ENCODE measurements at regions not wholly inside any gene's neighbourhood (a gene's known extent, or its start where the extent isn't known, plus 50 kb on each side); places are given as distances from the start of the nearest gene placed in this dataset.
"Not testable (repeated sequence)": the region's sequence is repeated elsewhere in the genome, so short reads cannot be mapped to it uniquely, and the experiment has no call there.

DNA sequence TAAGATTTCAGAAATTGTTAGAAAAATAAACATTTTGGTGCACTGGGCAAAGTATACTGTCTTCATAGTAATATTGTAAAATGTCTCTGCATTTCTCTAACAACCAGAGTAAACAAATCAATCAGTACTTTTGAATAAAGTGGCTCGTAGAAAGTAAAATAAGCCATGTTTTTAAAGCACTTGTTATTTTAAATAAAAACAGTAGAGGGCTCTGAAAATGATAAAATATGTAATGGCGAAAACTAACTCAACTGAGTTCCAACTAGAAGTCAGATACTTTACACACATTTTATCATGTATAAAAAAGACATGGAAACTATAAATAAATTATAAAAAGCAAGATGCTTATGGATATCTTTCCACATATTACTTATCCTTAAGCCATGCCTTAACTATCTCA lies 1134.4 kb downstream of the PDHA2 start:
- no peak for DNase-seq (ENCODE audit: low read depth)

DNA sequence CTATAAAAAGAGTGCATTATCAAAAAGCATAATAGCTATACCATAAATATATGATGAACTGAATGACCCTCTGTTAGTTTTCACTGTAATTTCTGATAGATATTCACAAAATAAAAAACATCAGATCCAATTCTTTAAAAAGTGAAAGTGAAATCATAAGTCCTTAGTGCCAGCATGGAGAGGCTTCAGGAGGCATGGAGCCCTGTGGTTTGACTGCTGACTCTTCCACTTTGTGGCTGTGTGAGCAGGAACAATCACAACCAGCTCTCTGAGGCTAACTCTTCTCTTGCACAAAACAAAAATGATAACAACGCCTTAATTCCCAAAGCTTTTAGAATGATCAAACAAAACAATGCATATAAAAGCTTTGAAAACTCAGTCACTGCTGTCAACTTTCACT lies 1143.9 kb downstream of the PDHA2 start:
- DNase-seq (ENCODE audit: low read depth): no peak

DNA sequence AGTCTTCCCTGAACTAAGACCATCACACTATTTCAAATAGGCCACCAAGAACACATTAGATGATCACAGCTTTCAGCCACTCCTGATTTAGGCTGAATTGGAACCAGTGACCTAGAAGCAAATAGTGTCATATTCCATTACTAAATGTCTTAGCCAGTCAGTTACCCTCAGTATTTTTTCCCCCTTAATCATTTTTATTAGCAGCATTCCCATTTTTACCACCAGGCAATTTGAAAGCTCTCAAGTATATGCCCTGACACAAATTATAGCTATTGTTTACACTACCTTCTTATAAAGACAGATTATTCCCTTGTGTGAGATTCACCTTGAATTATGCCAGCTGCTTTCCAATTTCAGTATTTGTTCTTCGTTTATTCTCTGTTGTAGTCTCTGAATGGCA lies 1146.9 kb downstream of the PDHA2 start:
- no peak for DNase-seq (ENCODE audit: low read depth)

DNA sequence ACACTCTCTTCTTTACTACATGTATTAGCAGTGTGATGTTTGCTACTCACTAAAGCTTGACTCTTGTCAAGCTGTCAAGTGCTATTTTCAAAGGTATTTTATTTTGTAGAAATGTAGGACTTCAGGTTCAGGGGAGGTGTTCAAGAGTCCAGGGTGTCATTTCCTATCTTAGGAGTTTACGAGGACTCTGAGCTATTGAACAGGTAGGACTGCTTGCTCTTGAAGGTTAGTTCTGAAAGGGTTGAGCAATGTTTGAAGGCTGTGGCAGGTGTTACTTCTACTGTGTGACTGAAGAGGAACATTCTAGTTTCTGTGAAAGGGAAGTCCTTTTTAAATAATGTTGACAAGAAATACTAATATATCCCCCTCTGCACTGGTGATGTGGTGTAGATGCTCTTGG lies 1151.2 kb downstream of the PDHA2 start:
- no peak for DNase-seq (ENCODE audit: low read depth)

DNA sequence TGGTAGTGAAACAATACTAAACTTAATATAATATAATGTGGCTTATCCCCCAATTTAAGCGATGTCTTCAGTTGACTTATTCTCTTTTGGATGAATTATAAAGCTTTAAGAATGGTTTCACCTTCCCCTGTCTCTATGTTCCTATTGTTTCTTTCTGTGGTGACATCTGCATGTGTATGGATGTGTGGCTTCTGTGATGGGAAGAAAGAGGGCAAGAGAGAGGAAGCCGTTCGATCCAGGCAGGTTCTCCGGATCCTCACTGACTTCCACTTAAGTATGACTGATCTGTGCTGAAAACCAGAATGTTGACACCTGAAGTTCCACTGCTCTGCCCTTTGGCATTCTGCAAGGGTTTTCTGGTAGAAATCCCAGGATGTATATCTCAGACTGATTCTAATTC lies 1150.8 kb downstream of the STPG2 start:
- no peak for DNase-seq (ENCODE audit: low read depth)

DNA sequence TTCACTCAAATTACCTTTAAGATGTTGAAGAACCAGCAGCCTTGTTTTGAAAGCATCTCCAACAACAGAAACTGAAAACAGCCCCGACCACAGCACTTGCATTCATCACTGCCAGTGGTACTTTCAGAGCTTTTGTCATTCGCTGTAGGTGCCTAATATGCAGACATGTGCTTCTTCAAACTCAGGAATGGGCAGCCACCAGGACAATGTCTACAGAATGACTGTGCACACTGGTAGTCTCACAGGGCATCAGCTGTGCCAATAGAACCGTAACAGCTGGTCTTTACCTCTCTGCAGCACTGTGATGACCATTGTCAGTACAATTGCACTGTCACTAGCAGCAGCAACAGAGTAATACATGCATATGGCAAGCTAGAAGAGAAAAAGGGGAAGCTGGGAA lies 1149.7 kb downstream of the STPG2 start:
- DNase-seq (ENCODE audit: low read depth): no peak

DNA sequence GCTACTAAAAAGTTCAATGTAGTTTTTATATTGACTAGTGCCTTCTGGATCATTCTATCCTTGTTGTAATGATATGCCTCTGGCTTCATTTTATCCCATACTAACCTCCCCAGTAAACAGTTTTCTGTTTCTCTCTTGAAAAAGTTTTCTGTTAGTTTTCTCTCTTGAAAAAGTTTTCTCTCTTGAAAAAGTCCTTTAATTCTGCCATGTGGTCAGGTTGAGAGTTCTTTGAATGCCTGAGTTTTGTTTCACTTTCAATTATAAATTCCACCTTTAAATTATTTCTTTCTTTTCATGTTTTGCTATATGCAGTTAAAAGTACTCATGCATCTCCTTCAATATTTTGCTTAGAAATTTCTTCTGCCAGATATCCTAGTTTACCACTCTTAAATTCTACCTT lies 1139.6 kb downstream of the STPG2 start:
- DNase-seq (ENCODE audit: low read depth): no peak

DNA sequence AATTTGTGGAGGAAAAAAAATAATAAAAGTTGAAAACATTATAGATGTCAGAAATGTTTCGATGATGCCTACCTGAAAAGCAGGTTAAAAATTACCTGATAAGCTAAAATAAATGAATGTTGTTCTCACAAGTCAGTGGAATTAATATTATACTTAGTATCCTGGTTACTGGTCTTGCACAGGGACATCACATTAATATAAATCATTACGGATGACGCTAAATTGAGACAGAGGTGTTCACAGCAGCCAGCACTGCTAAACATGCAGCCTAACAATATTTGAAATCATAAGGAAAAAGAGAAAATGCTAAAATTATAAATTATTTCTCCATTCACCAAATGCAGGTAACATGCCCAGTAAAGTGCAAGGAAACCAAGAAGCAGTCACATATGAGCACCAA lies 1130.0 kb downstream of the STPG2 start:
- DNase-seq (ENCODE audit: low read depth): no peak

DNA sequence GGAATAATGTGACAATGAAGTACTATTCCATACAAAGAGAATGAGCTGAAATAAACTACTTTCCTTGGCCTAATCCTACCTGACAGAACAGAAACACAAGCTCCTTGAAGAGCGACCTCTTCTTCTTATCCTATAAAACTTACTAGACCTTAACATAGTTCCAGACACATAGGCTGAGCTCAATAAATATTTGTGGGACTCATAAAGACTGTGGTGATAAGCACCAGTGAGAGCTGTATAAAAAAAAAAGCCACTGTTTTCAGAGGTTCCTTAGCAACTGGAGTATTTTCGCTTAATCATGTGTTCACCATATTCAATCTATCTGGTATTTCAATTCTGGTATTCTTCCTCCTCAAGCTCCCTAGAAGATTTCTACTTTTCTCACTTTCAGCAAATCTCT lies 1129.6 kb downstream of the STPG2 start:
- no peak for DNase-seq (ENCODE audit: low read depth)

DNA sequence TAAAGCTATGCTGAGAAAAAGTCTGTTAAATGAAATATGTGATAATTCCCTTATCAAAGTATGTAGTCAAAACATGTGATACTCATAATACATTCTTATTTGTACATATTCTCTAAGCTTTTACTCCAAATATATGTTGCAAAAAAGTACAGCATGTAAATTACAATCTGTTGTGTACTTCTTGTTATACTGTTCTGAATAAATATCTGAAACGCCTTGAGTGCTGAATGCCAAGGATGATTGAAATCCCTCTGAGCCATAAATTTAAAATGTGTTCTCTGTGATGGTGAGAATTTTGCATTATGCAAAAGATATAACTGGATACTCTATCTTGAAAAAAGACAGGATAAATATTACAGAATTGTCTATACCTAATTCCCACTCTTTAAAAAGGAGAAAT lies 1128.0 kb downstream of the STPG2 start:
- no peak for DNase-seq (ENCODE audit: low read depth)

DNA sequence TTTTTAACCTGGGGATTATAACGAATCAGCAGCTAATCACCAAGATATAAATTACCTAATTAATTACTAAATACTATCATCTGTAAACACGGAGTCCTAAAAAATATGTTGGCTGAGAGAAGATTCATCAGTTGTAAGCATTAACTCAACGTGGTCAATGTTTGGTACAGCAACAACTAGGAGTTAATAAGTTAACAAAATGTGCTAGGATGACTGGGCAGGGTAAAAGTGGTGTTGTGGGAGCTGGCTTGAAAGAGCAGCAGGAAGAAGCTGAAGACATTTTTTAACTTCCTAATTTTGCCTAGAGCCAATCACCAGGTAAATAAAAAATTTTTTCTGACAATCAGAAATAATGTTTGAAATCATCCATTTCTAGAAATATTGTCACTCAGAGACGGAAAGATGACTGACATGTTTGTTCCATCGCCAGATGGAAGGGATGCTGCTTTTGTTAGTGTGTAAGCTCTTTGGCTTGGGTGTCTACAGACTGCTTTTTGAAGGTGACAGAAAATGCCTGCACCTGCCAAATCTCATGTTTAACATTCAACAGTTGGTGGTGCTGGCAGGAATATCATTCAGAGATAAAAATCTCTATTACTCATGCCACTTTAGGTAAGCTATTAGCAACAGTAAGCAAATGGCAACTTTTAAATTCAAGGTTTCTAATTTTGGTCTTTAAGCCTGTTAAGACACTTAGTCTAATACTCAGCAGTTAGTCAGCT lies 1126.9 kb downstream of the STPG2 start:
- DNase-seq (ENCODE audit: low read depth): no peak

DNA sequence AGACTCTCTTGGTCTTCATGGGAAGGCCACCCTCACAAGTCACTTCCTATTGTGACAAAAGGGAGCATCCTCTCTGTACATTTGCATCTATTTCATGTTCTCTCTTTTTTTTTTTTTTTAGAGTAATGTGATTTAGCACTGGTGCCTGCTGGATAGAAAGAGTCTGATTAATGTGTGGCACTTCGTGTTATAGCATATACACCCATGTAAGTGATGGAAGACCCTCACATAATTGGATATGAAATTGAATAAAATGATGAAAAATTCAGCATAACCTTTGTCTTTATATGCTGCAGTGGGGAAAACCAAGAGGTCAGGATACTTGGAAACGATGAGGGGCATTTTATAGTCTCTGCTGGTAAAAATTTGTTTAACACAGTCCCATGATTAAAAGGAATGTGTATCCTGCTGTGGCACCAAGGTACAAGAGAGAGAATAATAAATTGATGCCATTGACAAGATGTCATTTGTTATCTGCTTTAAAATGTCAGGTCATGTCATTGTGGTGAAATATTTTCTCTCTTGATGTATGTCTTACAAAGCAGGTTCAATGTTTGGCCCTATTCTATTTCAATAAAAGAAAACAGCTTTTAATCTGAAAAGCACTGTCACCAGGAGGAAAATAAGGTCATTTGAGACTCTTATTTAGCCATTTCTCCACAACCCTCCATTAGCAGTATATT lies 1115.4 kb downstream of the STPG2 start:
- no peak for DNase-seq (ENCODE audit: low read depth)

DNA sequence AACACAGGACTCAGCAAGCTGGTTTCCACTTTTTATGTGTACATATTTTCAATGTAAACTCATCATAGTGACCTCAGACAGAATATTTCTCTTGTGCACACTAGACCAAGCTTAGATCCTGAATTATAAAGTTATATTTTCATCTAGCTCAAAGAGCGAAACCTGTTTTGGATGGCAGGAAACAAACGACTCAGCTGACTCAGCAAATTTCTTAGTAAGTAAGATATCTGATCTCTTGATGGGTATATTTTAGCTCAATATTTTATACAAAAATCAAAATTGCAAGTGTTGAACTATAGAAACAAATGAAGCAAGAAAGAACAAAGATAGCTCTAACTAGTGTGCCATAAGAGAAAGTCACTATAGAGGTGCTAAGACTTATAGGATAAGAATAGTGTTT lies 1114.5 kb downstream of the STPG2 start:
- DNase-seq (ENCODE audit: low read depth): no peak

DNA sequence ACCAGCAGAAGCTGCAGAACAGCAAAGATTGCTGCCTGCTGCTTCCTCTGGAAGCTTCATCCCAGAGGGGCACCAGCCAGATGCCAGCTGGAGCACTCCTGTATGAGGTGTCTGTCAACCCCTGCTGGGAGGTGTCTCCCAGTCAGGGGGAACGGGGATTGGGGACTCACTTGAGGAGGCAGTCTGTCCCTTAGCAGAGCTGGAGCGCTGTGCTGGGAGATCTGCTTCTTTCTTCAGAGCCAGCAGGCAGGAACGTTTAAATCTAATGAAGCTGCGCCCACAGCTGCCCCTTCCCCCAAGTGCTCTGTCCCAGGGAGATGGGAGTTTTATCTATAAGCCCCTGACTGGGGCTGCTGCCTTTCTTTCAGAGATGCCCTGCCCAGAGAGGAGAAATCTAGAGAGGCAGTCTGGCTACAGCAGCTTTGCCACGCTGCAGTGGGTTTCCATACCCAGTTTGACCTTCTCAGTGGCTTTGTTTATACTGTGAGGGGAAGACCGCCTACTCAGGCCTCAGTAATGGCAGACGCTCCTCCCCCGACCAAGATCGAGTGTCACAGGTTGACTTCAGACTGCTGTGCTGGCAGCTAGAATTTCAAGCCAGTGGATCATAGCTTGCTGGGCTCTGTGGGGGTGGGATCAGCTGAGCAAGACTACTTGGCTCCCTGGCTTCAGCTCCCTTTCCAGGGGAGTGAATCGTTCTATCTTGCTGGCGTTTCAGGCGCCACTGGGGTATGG lies 1105.7 kb downstream of the STPG2 start:
- DNase-seq (ENCODE audit: low read depth): not testable (repeated sequence)

DNA sequence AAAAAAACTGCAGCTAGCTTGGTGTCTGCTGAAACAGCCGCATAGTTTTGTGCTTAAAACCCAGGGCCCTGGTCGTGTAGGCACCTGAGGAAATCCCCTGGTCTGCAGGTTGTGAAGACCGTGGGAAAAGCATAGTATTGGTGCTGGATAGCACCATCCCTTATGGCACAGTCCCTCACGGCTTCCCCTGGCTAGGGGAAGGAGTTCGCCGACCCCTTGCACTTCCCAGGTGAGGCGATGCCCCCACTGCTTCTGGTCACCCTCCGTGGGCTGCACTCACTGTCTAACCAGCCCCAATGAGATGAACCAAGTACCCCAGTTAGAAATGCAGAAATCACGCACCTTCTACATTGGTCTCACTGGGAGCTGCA lies 1105.1 kb downstream of the STPG2 start:
- DNase-seq (ENCODE audit: low read depth): no peak

DNA sequence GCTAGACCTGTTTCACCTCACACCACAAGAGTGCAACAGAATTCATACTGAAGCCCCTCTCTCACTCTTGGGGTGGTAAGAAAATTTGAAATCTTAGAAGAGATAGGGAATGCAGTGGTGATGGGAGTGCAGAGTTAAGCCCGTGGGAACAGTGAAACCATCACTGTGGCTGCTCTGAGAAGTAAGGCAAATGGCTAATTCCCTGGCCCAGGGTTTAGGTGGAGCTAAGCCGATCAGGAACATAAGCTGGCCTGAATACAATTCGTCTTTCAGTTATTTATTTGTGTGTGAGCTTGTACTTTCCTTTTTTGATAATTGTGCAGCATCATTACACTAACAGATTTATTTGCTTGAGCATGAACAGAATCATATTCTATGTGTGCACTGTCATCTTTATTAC lies 1070.6 kb downstream of the STPG2 start:
- DNase-seq (ENCODE audit: low read depth): no peak

DNA sequence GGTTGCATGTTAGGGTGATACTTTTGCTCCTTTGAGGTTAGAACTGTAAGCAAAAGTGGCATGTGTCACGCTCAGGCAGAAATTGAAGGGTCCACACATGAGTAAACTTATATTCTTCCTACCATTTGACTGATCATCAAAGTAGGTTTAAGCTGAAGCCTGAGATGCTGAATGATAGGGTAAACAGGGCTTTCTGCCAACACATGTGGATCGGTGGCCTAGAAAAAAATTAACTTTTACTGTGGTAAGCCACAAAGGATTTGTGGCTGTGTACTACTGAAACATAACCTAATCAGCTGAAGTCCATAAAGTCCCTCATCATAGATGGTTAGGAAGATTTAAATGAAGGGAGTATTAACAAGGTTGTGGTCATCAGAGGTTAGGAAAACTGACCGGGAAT lies 1070.1 kb downstream of the STPG2 start:
- no peak for DNase-seq (ENCODE audit: low read depth)

DNA sequence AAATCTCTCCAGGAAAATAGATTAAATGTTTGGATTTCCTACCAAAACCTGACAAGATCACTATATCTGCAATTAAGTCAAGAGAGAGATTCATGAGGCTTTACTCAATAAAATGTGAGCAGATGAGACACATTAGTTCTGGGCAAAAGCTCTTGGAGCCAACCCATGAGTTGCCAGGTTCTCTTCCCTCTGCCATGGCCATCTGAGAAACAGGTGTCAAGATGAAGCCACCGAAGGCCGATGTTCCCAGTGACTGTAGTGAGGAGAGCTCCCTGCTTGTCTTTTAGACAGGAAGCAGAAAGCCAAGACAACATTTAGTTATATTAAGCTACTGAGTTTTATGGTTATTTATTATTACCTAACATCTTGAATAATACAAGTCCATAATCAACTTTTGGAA lies 1068.7 kb downstream of the STPG2 start:
- DNase-seq (ENCODE audit: low read depth): no peak

DNA sequence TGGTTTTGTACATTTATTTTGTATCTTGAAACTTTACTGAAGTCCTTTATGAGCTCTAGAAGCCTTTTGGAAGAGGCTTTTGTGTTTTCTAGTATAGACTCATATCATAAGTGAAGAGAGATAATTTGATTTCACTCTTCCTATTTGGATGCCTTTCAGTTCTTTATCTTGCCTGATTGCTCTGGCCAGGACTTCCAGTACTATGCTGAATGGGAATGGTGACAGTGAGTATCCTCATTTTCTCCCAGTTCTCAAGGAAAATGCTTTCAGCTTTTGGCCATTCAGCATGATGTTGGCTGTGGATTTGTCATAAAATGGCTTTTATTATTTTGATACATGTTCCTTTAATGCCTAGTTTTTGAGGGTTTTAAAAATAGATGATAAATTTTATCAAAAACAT lies 1061.3 kb downstream of the STPG2 start:
- no peak for DNase-seq (ENCODE audit: low read depth)

DNA sequence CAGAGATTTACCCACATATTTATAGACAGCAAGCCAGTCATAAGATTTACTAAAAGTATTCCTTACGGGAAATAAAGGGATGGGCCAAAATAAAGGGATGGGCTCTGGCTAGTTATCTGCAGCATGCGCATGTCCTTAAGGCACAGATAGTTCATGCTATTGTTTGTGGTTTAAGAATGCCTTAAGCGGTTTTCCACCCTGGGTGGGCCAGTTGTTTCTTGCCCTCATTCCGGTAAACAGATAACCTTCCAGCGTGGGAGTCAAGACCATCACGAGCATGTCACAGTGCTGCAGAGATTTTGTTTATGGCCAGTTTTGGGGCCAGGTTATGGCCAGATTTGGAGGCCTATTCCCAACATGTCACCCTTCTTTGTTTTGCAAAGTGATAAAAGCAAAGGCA lies 1046.2 kb downstream of the STPG2 start:
- DNase-seq (ENCODE audit: low read depth): not testable (repeated sequence)

DNA sequence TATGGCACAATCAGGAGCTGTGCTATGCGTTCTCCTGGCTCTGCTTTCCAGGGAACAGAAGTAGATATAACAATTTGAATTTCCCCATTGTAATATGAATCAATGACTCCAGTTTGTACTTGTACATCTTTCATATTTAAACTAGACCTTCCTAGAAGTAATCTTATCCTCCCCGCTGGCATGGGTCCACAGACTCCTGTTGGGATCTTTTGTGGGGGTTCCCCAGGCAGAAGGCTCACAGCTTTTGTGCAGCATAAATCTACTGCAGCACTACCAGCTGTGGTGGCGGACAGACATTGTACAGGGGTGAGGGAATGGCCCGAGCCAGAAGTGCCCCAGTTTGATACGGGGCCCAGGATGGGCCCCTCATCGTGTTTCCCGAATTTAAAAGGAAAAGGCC lies 1042.1 kb downstream of the STPG2 start:
- DNase-seq (ENCODE audit: low read depth): not testable (repeated sequence)

DNA sequence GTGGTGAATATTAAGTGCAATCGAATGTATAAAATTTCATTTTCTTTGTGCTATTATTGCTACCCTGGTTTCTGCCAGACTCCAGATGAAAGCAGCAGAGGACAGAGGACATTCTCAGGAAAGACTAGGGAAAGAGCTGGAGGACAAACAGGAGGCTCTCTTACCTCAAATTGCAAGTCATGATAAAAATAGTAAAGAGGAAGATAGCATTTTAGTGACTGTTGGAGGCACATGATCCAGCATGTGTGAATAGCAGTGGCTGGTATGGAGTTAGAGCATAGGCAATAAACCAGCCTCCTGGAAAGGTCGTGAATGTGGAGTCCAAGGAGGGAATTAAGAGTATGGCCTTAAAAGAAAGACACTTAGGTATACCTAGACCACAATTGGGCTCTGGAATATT lies 1040.0 kb downstream of the STPG2 start:
- no peak for DNase-seq (ENCODE audit: low read depth)

DNA sequence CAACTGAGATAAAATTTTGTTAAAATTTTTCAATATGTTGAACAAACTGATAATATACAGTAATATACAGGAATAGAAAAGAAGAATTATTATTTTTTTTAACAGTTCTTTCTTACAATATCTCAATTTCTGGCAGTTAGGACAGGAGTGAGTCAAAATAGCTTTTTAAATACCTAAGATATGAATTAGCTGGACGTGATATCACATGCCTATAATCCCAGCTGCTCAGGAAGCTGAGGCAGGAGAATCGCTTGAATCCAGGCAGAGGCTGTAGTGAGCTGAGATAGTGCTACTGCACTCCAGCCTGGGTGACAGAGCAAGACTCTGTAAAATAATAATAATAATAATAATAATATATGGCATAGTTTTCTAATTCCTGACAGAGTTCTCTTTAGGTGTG lies 1039.3 kb downstream of the STPG2 start:
- DNase-seq (ENCODE audit: low read depth): no peak

Measured in stromal cell of bone marrow (primary cell).